Epithelial cell of esophagus (primary cell): ENCODE measurements at regions not wholly inside any gene's neighbourhood (a gene's known extent, or its start where the extent isn't known, plus 50 kb on each side); places are given as distances from the start of the nearest gene placed in this dataset.
A peak's percentile ranks its signal among the peaks of the same experiment; 100 is the strongest.

Experiments
- DNase-seq: peaks from one replicate; pipeline ENCODE4 v3.0.0; 2010; ENCODE audit warnings: low read depth
- H3K4me3 ChIP-seq: 2 replicates; pipeline ENCODE4 v1.5.1; 2011; ENCODE audit warnings: mild to moderate bottlenecking, low read length, control low read depth
- CTCF ChIP-seq: IDR thresholded peaks from 2 replicates; pipeline ENCODE4 v1.5.1; 2011; ENCODE audit warnings: low read depth, mild to moderate bottlenecking, low read length, control low read depth, inconsistent platforms; ENCODE audit not compliant: insufficient read depth; ENCODE audit errors: missing control alignments

- DNase-seq = peak; percentile 83
- TF ChIP-seq CTCF = no peak
Observed at GRCh38 chr5:143495110-143495509, 91.6 kb upstream of the NR3C1 start.

GRCh38 chr5:143494595-143494994, 91.1 kb upstream of the NR3C1 start:
- TF ChIP-seq CTCF = no peak
- H3K4me3 ChIP-seq = no peak overlapping the region
- peak; percentile 22 for DNase-seq

More at GRCh38 chr5:143495110-143495509, 91.6 kb upstream of the NR3C1 start:
- no peak overlapping the region for H3K4me3 ChIP-seq

GRCh38 chr5:143494162-143494561, 90.7 kb upstream of the NR3C1 start:
- no peak overlapping the region for H3K4me3 ChIP-seq
- no peak for TF ChIP-seq CTCF
- peak; percentile 87 for DNase-seq

- no peak overlapping the region for H3K4me3 ChIP-seq
- DNase-seq = no peak
- no peak for TF ChIP-seq CTCF
Observed at GRCh38 chr5:143492783-143493182, 89.3 kb upstream of the NR3C1 start.

- no peak for TF ChIP-seq CTCF
- DNase-seq = peak; percentile 53
- no peak overlapping the region for H3K4me3 ChIP-seq
Observed at GRCh38 chr5:143491646-143492045, 88.2 kb upstream of the NR3C1 start.

- no peak overlapping the region for H3K4me3 ChIP-seq
- DNase-seq = no peak
- TF ChIP-seq CTCF = no peak
Observed at GRCh38 chr5:143488381-143488780, 84.9 kb upstream of the NR3C1 start.

GRCh38 chr5:143484601-143485000, 81.1 kb upstream of the NR3C1 start:
- TF ChIP-seq CTCF = no peak
- no peak for DNase-seq
- no peak overlapping the region for H3K4me3 ChIP-seq
